WERI-Rb-1 (cell line): ENCODE measurements at regions not wholly inside any gene's neighbourhood (a gene's known extent, or its start where the extent isn't known, plus 50 kb on each side); places are given as distances from the start of the nearest gene placed in this dataset.

Source experiments
- DNase-seq: peaks from one replicate; pipeline ENCODE4 v3.0.0-alpha.2; 2020
- H3K27ac ChIP-seq: fragments of 250-450 bp; sonication (Bioruptor Pico); 2 replicates; pipeline ENCODE4 v1.5.1; 2020; ENCODE audit warnings: mild to moderate bottlenecking, moderate library complexity
- H3K27me3 ChIP-seq: fragments of 250-450 bp; sonication (Bioruptor Pico); 2 replicates; pipeline ENCODE4 v1.5.1; 2021; ENCODE audit warnings: mild to moderate bottlenecking, low read depth, moderate library complexity; ENCODE audit not compliant: insufficient read depth, severe bottlenecking
- H3K36me3 ChIP-seq: fragments of 250-450 bp; sonication (Bioruptor Pico); 2 replicates; pipeline ENCODE4 v1.5.1; 2020; ENCODE audit warnings: mild to moderate bottlenecking, moderate library complexity
- H3K4me3 ChIP-seq: 2 replicates; pipeline ENCODE4 v1.5.1; 2011; ENCODE audit warnings: low read depth, mild to moderate bottlenecking, control low read depth, low read length
- H3K9me3 ChIP-seq: fragments of 250-450 bp; sonication (Bioruptor Pico); 2 replicates; pipeline ENCODE4 v1.5.1; 2021; ENCODE audit warnings: mild to moderate bottlenecking, moderate library complexity; ENCODE audit not compliant: severe bottlenecking
- TF ChIP-seq, protein P1 (sequence below): IDR thresholded peaks from 2 replicates; pipeline ENCODE4 v1.5.1; 2011; ENCODE audit warnings: low read depth, mild to moderate bottlenecking, control low read depth, inconsistent platforms, low read length

DNA sequence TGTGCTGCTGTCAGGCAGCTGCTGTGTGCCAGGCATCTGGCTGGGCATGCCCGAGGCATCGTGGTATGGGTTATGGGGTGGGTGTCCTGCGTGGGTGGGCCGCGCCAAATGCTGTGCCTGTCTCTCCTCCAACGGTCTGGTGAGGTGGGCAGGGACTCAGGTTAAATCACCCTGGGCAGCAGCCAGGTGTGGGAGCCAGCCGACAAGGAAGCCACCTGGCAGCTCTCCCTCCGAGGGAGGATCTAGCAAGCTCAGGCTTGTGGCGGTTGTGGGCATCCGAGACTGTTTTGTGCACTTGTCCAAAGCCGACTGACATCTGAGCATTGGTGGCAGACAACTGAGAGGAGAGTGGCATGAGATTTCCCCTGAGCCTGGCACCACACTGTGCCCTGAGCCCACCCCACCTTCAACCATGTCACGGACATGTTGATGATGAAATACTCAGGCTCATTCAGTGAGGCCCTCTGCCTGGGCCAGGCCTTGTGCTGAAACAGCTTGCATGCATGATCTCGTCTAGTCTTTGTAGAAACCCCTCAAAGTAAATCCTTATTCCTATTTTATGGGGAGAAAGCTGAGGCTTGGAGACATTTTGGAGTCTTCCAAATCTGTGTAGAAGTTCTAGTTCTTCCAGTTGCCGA is 181.8 kb upstream of the MYL2 start:
- H3K9me3 ChIP-seq, result no peaks in the 10 kb centered on the region
- TF ChIP-seq, protein P1, sequence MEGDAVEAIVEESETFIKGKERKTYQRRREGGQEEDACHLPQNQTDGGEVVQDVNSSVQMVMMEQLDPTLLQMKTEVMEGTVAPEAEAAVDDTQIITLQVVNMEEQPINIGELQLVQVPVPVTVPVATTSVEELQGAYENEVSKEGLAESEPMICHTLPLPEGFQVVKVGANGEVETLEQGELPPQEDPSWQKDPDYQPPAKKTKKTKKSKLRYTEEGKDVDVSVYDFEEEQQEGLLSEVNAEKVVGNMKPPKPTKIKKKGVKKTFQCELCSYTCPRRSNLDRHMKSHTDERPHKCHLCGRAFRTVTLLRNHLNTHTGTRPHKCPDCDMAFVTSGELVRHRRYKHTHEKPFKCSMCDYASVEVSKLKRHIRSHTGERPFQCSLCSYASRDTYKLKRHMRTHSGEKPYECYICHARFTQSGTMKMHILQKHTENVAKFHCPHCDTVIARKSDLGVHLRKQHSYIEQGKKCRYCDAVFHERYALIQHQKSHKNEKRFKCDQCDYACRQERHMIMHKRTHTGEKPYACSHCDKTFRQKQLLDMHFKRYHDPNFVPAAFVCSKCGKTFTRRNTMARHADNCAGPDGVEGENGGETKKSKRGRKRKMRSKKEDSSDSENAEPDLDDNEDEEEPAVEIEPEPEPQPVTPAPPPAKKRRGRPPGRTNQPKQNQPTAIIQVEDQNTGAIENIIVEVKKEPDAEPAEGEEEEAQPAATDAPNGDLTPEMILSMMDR, result no peak
- H3K4me3 ChIP-seq, result no peak overlapping the region
- H3K36me3 ChIP-seq, result no peaks in the 10 kb centered on the region
- no peak for DNase-seq
- no peak overlapping the region for H3K27ac ChIP-seq
- no peaks in the 10 kb centered on the region for H3K27me3 ChIP-seq

DNA sequence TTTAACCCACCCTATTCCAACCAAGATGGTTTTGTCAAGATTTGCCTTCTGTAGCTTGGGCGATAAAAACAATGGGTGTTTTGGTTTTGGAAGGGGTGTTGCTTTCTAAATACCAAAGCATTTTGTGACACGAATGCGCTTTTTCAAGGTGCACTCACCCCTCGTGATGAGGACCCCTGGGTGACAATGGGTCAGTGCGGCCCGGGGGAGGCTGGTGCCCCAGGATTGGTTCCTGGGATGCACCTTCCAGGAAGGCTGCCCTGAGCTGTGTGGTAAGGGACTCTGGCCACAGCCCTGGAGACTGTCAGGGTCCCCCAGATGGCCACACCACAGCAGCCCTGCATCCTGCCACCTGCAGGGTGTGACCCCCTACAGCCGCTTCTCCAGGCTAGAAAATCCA is 180.6 kb upstream of the MYL2 start:
- H3K9me3 ChIP-seq, result no peaks in the 10 kb centered on the region
- H3K27me3 ChIP-seq, result no peaks in the 10 kb centered on the region
- TF ChIP-seq, protein P1, result no peak

DNA sequence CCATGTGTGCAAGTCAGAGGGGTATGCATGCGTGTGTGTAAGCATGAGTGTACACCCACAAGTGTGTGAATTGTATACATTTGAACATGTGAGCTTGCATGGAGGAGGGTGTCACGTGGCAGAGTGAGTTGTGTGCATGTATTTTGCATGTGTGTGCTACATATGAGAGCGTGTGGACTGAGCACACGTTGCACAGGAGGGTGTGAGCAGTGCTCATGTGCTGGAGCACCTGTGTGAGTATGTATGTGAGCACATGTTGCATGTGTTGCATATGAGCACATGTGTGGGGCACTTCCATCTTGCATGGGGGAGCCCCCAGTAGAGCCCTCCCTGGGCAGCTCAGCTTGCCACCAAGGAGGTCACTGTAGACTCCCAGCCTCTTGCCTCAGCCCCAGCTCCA is 180.2 kb upstream of the MYL2 start:
- Histone ChIP-seq H3K36me3 (no peaks in the 10 kb centered on the region), H3K4me3 (no peak overlapping the region), H3K9me3 (no peaks in the 10 kb centered on the region), H3K27ac (no peak overlapping the region), H3K27me3 (no peaks in the 10 kb centered on the region)
- no peak for DNase-seq
- TF ChIP-seq, protein P1, result no peak

More for the DNA sequence above, 180.6 kb upstream of the MYL2 start:
- no peak for DNase-seq
- no peak overlapping the region for H3K27ac ChIP-seq
- no peaks in the 10 kb centered on the region for H3K36me3 ChIP-seq
- no peak overlapping the region for H3K4me3 ChIP-seq

DNA sequence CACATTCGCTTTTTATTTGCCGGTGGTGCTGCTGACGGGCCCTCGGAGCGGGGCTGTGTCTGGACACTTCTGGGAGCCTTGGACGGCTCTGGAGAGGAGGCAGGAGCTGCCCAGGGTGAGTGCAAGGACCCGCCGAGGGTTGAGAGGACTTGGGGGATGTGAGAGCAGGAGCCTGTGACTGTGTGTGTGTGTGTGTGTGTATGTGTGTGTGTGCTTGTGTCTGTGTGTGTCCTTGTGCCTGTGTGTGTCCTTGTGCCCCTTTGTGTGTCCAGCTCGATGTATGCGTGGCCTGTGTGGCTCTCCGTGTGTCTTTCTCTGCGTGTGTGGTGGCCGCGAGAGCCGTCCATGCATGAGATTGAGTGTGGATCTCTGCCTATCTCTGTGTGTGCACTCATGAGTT is 179.6 kb upstream of the MYL2 start:
- no peak overlapping the region for H3K27ac ChIP-seq
- no peaks in the 10 kb centered on the region for H3K9me3 ChIP-seq
- no peaks in the 10 kb centered on the region for H3K36me3 ChIP-seq
- H3K27me3 ChIP-seq, result no peaks in the 10 kb centered on the region
- TF ChIP-seq, protein P1, result no peak
- no peak overlapping the region for H3K4me3 ChIP-seq
- DNase-seq, result no peak

DNA sequence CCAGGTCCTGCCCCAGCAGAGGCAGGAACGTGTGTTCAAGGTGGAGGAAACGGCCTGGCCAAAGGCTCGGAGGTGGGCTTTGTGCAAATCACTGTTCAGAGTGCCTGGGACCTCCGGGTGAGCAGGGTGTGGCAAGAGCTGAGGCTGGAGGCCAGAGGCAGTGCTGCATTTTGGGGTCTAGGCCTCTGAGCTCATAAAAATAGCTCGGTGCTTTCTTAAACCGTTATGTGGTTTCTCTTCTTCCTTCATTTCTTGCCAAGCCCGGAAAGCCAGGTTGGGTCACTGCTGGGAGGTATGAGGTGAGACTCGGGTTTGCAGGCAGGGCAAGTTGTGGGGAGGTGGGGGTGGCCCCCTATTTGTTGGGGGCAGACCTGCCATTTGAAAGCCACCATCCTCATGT is 178.8 kb upstream of the MYL2 start:
- Histone ChIP-seq H3K9me3 (no peaks in the 10 kb centered on the region), H3K36me3 (no peaks in the 10 kb centered on the region), H3K4me3 (no peak overlapping the region), H3K27me3 (no peaks in the 10 kb centered on the region), H3K27ac (no peak overlapping the region)
- no peak for DNase-seq
- TF ChIP-seq, protein P1, result no peak
